Spleen (tissue), 7 donors: ENCODE measurements at regions not wholly inside any gene's neighbourhood (a gene's known extent, or its start where the extent isn't known, plus 50 kb on each side); places are given as distances from the start of the nearest gene placed in this dataset.

Experiments used
- CTCF ChIP-seq, 11 experiments: fragments of 200-600 bp in 7 of 11; fragments of 450-650 bp in 4 of 11; sonication (generic) in 4 of 11; IDR thresholded peaks in 8 of 11; conservative IDR thresholded peaks in 3 of 11; 1 replicate in 7 of 11; 2 replicates in 4 of 11; pipeline versions ENCODE4 v1.4.0 to v1.8.0; 2016 to 2021; ENCODE audit warnings: antibody characterized with exemption in 11 of 11, inconsistent platforms in 4 of 11, mild to moderate bottlenecking in 1 of 11
- POLR2A ChIP-seq, 3 donors: fragments of 450-650 bp; IDR thresholded peaks; one replicate each; pipeline ENCODE4 v1.5.1; 2017; ENCODE audit warnings: antibody characterized with exemption in 3 of 3, mild to moderate bottlenecking in 1 of 3
- POLR2AphosphoS5 ChIP-seq, 3 donors: sonication (generic); formaldehyde crosslinking; IDR thresholded peaks; one replicate each; pipeline ENCODE4 v1.5.1; 2017; ENCODE audit warnings: antibody characterized with exemption in 3 of 3
- donor health status: DM: no; HTN: no; CAD: no; lungs with moderate emphysema.
- donor health status: DM: no; HTN: no; CAD: no.
- donor health status: DM: no; HTN: no; CAD: no.

- no peak for TF ChIP-seq CTCF (IDR thresholded peaks at IDR 0.05 in 8 of 11, conservative IDR thresholded peaks at IDR 0.05 in 3 of 11)
- TF ChIP-seq POLR2AphosphoS5 (IDR thresholded peaks at IDR 0.05) = no peak
- TF ChIP-seq POLR2A (IDR thresholded peaks at IDR 0.05) = no peak
Observed at GRCh38 chr22:22076932-22077703, 94.5 kb upstream of the TOP3B start.
